Astrocyte of the cerebellum (primary cell): ENCODE measurements at regions not wholly inside any gene's neighbourhood (a gene's known extent, or its start where the extent isn't known, plus 50 kb on each side); places are given as distances from the start of the nearest gene placed in this dataset.

ENCODE experiments used
- DNase-seq: peaks from one replicate; pipeline ENCODE4 v3.0.0-alpha.2; 2011; ENCODE audit warnings: low read depth
- H3K4me3 ChIP-seq: 2 replicates; pipeline ENCODE4 v1.5.1; 2011; ENCODE audit warnings: mild to moderate bottlenecking, low read depth, low read length, moderate library complexity
- CTCF ChIP-seq: IDR thresholded peaks from 2 replicates; pipeline ENCODE4 v1.5.1; 2012; ENCODE audit warnings: low read length, low read depth, moderate library complexity, mild to moderate bottlenecking; ENCODE audit errors: missing control alignments
- in situ Hi-C: cut with HindIII; loops from 2 replicates; pipeline ENCODE4 v1.10.0; 2017; ENCODE audit warnings: low sequenced_read_pairs

GRCh38 chr4:104848597-104849225 is 298.0 kb upstream of the TET2 start:
- TF ChIP-seq CTCF = no peak
- in situ Hi-C loops = no loop called here
- DNase-seq = no peak
- no peak overlapping the region for H3K4me3 ChIP-seq

GRCh38 chr4:104859601-104860237 is 287.0 kb upstream of the TET2 start:
- TF ChIP-seq CTCF = no peak
- in situ Hi-C loops = loop anchor here (25.0 kb wide), 1 partner anchor 797 kb away; no protein-coding TSS in a partner anchor
- DNase-seq = no peak
- no peak overlapping the region for H3K4me3 ChIP-seq

- in situ Hi-C loops = loop anchor here (25.0 kb wide), 1 partner anchor 798 kb away; no protein-coding TSS in a partner anchor
- no peak overlapping the region for H3K4me3 ChIP-seq
- peak; percentile 77 for DNase-seq
- TF ChIP-seq CTCF = peak; percentile 84
Observed at GRCh38 chr4:104860238-104861123, 286.2 kb upstream of the TET2 start.

- no peak for TF ChIP-seq CTCF
- no peak for DNase-seq
- in situ Hi-C loops = loop anchor here (25.0 kb wide), 1 partner anchor 805 kb away; no protein-coding TSS in a partner anchor
Observed at GRCh38 chr4:104866809-104867208, 279.9 kb upstream of the TET2 start.

GRCh38 chr4:104868533-104868932 is 278.1 kb upstream of the TET2 start:
- no peak for DNase-seq
- no peak overlapping the region for H3K4me3 ChIP-seq
- in situ Hi-C loops = loop anchor here (25.0 kb wide), 1 partner anchor 806 kb away; no protein-coding TSS in a partner anchor
- TF ChIP-seq CTCF = no peak

More at GRCh38 chr4:104866809-104867208, 279.9 kb upstream of the TET2 start:
- H3K4me3 ChIP-seq = no peak overlapping the region

GRCh38 chr4:104868958-104869357 is 277.7 kb upstream of the TET2 start:
- in situ Hi-C loops = loop anchor here (25.0 kb wide), 1 partner anchor 807 kb away; no protein-coding TSS in a partner anchor
- TF ChIP-seq CTCF = no peak
- no peak overlapping the region for H3K4me3 ChIP-seq
- DNase-seq = no peak
